Loucy (cell line): ENCODE measurements at regions not wholly inside any gene's neighbourhood (a gene's known extent, or its start where the extent isn't known, plus 50 kb on each side); places are given as distances from the start of the nearest gene placed in this dataset.

ENCODE experiments used
- CTCF ChIP-seq: fragments of 200-600 bp; sonication (generic); conservative IDR thresholded peaks from 2 replicates; pipeline ENCODE4 v1.5.1; 2014; ENCODE audit warnings: mild to moderate bottlenecking, antibody characterized with exemption, low read length
- EZH2phosphoT487 ChIP-seq: fragments of 200-600 bp; IDR thresholded peaks from 2 replicates; pipeline ENCODE4 v1.6.1; 2018; ENCODE audit warnings: antibody characterized with exemption, mild to moderate bottlenecking, moderate library complexity, borderline replicate concordance

GRCh38 chrX:46374371-46374770, 170.8 kb downstream of the ZNF674 start:
- no peak for TF ChIP-seq EZH2phosphoT487
- no peak for TF ChIP-seq CTCF
